HG03342 (cell line): ENCODE measurements at regions not wholly inside any gene's neighbourhood (a gene's known extent, or its start where the extent isn't known, plus 50 kb on each side); places are given as distances from the start of the nearest gene placed in this dataset.
"Not testable (repeated sequence)": the region's sequence is repeated elsewhere in the genome, so short reads cannot be mapped to it uniquely, and the experiment has no call there.

Source experiments
- ATAC-seq: cut with Tn5 transposase; IDR thresholded peaks from one replicate; pipeline ENCODE4 v1.9.1; 2021; ENCODE audit warnings: mild to moderate bottlenecking, moderate library complexity; ENCODE audit not compliant: unreplicated experiment

DNA sequence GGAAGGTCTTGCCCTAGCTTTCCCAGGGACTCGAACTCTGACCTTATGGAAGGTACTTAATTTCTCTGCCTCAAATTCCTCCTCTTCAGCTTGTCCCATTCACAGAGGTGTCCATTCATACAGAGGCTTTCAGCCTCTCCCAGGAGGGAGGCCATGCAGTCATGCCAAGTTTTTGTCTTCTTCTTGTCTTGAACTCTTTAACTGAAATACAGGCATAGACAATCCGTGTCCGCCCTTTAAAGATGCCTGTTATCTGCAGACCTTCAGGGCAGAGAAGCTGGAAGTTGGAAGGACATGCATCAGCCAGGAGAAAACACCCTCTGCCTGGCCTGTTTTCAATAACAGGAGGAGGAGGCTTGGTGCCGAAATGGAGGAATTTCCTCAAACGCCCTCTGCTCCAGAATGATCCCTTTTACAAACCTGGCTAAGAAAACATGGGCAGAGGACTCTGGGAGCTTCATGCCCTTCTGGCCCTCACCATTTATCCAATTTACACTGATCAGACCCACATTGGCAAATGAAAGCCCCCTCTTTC lies 308.3 kb downstream of the MYCN start:
- no peak for ATAC-seq

GRCh38 chr2:16247326-16248122 lies 307.2 kb downstream of the MYCN start:
- no peak for ATAC-seq

DNA sequence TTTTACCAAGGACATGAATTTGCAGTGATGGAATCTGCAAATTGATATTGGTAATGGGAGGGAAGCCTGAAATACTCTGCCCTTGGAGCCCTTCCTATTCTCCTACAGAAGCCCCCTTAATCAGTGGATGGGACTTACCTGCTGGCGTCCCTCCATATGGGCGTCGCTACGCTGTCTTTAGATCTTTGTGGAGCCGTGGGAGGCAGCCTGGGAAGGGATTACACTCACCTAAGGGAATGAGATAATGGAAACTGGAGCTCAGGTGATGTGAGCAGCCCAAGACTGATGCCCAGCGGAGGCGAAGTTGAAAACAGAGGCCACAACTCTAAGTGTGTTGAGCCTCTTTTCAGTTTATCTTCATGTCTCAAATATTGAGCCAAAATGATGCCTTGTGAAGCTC lies 306.6 kb downstream of the MYCN start:
- no peak for ATAC-seq

DNA sequence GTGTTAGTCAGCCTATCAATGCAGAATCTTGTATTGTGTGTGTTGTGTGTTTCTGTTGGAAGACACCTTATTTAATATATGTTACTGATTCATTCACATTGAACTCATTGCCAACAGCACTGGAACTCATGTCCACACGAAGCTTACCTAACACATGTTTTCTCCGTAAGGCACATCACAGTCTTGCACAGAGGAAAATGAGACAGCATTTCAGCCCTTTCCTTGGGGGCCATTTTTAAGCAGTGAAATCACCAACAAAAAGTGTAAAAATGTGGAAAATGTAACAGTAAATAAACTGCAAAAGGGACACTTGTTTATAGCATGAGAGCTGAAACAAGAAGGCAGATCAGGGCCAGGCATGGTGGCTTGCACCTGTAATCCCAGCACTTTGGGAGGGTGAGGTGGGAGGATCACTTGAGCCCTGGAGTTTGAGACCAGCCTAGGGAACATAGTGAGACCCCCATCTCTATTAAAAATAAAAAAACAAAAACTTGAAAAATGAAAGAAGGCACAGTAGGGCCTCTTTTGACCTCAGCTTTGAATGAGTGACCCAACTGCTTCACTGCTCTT lies 306.0 kb downstream of the MYCN start:
- ATAC-seq, result no peak

GRCh38 chr2:16245481-16246054 lies 305.2 kb downstream of the MYCN start:
- no peak for ATAC-seq

- no peak for ATAC-seq
Observed at GRCh38 chr2:16244966-16245320, 304.6 kb downstream of the MYCN start.

DNA sequence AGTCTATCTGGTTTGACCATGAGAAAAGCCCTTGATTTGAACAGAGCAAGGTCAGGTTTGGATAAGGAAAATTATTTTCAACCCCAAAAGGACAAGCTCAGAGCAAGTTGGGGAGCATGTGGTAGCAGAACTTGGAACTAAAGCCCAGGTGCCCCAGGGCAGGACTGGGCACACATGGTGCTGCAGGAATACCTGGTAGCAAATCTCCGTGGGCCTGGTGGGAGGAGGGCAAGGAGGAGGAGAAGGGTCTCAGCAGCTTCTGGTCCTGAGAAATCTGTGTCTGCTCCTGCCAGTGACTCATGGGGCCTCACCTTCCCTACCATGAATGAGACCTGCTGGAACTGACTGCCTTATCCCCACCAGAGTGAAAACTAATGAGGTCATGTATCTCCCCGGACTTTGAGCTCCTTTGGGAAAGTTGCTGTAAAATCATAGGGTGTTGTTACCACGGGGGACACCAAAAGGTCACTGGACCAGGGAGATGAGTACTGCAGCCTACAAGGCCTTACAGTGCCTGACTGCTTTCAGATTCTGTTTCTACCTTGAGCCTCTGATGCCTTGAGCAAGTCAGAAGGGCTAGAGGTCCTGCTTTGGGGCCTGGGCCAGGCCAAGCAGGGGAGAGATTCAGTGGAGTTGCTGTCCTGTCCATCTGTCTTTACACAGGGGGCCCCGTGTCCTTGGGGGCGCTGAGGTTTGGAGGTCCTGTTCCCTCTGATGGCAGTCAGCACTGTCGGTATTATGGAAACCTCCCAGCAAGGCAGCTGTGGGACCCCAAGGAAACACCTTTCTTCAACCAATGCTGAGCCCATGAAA lies 304.0 kb downstream of the MYCN start:
- no peak for ATAC-seq

DNA sequence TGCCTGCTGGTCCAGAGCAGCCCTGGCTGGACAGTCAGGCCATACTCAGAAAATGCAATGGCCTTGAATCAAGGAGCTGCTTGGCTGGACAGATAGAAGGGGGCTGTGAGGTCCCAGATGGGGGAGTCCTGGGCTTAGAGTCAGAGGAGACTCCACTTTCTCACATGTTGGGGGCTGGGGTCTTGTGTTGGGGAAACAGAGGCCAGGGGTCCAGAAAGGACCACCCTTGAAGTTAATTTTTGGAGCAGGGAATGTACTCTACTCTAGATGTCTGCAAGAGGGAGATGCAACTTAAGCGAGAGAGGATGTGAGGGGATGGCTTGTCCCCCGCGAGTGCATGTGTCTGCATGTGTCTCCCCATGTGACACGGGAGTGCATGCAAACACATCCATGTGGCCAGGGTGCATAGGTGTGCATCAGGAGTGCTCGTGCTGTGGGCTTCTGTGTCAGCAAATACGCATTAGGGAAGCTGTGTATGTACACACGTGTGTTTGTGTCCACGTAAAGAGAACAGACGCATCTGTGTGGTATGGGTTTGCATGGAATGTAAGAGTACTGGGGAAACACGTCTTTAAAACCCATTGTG lies 303.2 kb downstream of the MYCN start:
- ATAC-seq, result no peak

DNA sequence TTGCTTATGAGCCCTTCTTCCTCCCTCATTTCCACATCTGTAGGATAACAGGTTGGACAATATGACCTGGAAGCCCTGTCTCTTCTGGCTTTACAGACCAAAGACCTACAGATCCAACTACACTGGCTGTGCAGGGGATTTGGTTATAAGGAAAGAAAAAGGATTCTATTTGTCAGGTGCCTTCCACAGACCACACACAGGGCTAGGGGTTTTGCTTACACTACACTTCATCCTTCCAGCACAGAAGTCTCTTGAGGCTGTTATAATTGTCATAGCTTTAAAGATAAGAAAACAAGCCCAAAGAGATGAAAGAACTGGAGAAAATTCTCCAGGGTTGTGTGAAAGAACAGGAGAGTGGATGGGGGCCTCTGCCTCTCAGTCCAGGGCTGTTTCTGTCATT lies 302.6 kb downstream of the MYCN start:
- ATAC-seq, result no peak

- no peak for ATAC-seq
Observed at GRCh38 chr2:16241166-16242160, 301.1 kb downstream of the MYCN start.

DNA sequence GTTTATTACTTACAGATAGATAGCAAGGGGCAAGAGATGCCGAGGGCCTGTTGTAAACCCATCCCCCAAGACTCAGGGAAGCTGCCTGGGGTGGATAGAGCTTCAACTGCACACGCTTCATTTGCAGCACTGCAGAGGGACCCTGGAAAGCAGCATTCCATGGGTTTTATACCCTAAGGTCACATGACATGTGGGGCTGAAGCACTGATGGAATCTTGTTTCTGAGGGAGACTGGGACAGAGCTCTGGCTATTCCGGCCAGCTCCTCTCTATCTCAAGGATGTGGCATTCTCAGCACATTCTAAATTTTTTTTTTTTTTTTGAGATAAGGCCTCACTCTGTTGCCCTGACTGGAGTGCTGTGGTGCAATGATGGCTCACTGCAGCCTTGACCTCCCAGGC lies 300.1 kb downstream of the MYCN start:
- ATAC-seq, result no peak

DNA sequence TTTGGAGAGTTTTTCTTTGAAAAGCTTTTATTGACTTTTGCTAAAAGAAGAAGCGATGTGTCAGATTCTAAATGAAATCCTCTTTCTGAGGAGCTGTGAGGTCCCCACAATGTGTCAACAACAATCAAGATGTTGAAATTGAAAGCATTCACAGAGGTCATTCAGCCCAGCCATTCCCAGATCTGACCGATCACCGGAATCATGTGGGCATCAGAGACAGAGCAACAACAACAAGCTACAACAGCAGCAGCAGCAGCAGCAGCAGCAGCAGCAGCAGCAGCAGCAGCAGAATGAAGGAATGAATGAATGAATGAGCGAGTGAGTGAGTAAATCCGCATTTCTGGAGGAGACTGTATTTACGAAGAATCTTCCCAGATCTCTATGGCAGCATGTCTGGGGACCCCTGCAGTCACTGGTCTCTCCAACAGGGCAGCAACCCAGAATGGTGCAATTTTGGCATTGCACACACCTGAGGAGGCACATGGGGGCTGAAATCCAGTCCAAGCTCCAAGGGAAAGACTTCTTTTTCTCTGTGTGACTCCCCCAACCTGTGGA lies 299.0 kb downstream of the MYCN start:
- no peak for ATAC-seq

DNA sequence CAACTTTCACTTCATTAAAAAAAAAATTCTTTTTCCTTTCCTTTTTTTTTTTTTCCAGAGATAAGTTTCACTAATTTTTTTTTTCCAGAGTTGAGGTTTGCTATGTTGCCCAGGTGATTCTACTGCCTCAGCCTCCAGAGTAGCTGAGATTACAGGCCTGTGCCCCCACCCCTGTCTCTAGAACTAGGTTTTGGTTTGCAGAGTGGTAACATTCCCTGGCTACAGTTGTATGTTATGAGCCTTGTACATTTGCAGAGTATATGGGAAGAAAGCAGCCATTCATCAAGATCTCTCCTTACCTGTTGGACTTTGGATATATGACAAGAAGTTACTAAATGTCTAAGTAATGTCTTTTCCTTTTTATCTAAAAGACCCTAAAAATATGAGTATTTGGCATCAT lies 298.4 kb downstream of the MYCN start:
- ATAC-seq, result no peak

DNA sequence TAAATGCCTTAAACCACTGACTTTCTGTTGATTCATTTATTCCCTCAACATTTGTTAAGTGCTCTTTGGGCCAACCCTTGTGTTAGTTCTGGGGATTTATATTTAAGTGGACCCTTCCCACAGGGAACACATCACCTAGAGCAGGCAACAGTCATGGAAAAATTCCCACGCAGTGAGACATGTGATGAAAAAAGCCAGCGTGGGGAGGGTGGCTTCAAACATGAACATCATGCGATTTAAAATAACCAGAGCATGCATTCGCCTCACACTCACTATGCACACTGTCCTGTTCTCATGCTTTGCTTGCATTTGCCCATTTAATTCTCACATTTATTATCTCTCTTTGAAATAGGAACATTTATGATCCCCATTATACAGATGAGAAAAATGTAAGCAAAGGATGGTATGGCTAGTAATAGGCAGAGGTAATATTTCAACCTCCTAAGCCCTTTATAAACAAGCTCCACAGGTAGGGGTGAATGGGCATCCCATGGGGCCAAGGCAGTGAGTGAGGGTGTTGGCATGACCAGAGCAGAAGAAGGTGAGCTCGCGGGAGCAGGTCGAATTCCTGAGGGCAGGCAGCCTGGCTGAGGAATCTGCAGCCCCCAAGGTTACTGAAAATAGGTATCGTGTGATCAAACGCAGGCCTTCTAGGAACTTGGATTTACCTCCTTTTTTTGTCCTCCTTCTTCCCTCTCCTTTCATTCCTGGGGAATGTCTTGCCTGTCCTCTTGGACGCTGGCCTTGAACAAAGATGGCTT lies 297.8 kb downstream of the MYCN start:
- no peak for ATAC-seq

- no peak for ATAC-seq
Observed at GRCh38 chr2:16235747-16236146, 295.4 kb downstream of the MYCN start.

- not testable (repeated sequence) for ATAC-seq
Observed at GRCh38 chr2:16235291-16235690, 294.9 kb downstream of the MYCN start.

GRCh38 chr2:16228951-16229350 lies 288.6 kb downstream of the MYCN start:
- no peak for ATAC-seq

GRCh38 chr2:16228471-16228870 lies 288.1 kb downstream of the MYCN start:
- ATAC-seq, result no peak
